PC-3 (cell line): ENCODE measurements at regions not wholly inside any gene's neighbourhood (a gene's known extent, or its start where the extent isn't known, plus 50 kb on each side); places are given as distances from the start of the nearest gene placed in this dataset.

ENCODE experiments used
- CTCF ChIP-seq: fragments of 300-600 bp; sonication (generic); conservative IDR thresholded peaks from 2 replicates; pipeline ENCODE4 v1.5.1; 2017; ENCODE audit warnings: antibody characterized with exemption, low read depth, mild to moderate bottlenecking, low read length
- EZH2 ChIP-seq: fragments of 300-600 bp; sonication (generic); IDR thresholded peaks from one replicate; pipeline ENCODE4 v1.6.1; 2017; ENCODE audit warnings: antibody characterized with exemption, mild to moderate bottlenecking, low read length; ENCODE audit not compliant: unreplicated experiment

DNA sequence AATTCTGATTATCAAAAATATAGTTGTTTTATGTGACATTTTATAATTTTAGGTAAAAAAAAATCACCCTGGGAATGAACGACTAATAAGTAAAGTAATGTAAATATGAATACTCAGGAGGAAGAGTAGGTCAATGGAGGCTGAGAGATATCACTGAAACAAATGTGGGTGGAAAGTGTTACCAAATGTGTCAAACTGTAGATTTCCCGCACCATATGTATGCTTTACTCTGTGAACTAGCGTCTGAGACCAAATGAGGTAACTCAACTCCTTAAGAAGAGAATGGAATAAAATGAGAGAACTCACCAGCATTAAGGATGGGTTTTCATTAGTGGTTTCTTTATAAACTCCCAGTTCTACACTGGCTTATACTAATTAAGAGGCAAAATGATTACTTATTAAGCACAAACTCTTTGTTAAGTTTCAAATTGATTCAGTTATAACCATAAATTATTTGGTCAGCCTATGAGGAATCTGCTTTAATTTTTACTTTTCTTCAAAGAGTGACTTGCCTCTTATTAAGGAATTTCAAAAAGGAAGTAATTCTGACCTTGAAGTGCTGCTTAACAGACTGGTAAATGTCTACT, 784.7 kb upstream of the GJE1 start:
- TF ChIP-seq EZH2 (no peak), CTCF (no peak)
